Glutamatergic neuron (in vitro differentiated cells): ENCODE measurements at regions not wholly inside any gene's neighbourhood (a gene's known extent, or its start where the extent isn't known, plus 50 kb on each side); places are given as distances from the start of the nearest gene placed in this dataset.

Experiments used
- DNase-seq: peaks from one replicate; pipeline ENCODE4 v3.0.0; 2022
- H3K27ac Mint-ChIP-seq: one replicate; pipeline ENCODE4 v1.8.0; 2020; ENCODE audit warnings: mild to moderate bottlenecking, mixed read lengths, inconsistent platforms; ENCODE audit not compliant: unreplicated experiment
- H3K27me3 Mint-ChIP-seq: one replicate; pipeline ENCODE4 v1.8.0; 2020; ENCODE audit warnings: mild to moderate bottlenecking, moderate library complexity, mixed read lengths, inconsistent platforms; ENCODE audit not compliant: unreplicated experiment
- H3K36me3 Mint-ChIP-seq: one replicate; pipeline ENCODE4 v1.8.0; 2020; ENCODE audit warnings: mild to moderate bottlenecking, mixed read lengths, inconsistent platforms; ENCODE audit not compliant: unreplicated experiment
- H3K4me1 Mint-ChIP-seq: one replicate; pipeline ENCODE4 v1.8.0; 2020; ENCODE audit warnings: mild to moderate bottlenecking, low read depth, mixed read lengths, inconsistent platforms; ENCODE audit not compliant: unreplicated experiment
- H3K4me3 Mint-ChIP-seq: one replicate; pipeline ENCODE4 v1.8.0; 2020; ENCODE audit warnings: mild to moderate bottlenecking, mixed read lengths, inconsistent platforms; ENCODE audit not compliant: unreplicated experiment
- H3K9me3 Mint-ChIP-seq: one replicate; pipeline ENCODE4 v1.8.0; 2020; ENCODE audit warnings: mild to moderate bottlenecking, moderate library complexity, mixed read lengths, inconsistent platforms; ENCODE audit not compliant: unreplicated experiment
- TF ChIP-seq, protein P1 (sequence below): fragments of 200-600 bp; sonication (generic); IDR thresholded peaks from one replicate; pipeline ENCODE4 v1.5.0; 2021; ENCODE audit not compliant: partially characterized antibody, unreplicated experiment

DNA sequence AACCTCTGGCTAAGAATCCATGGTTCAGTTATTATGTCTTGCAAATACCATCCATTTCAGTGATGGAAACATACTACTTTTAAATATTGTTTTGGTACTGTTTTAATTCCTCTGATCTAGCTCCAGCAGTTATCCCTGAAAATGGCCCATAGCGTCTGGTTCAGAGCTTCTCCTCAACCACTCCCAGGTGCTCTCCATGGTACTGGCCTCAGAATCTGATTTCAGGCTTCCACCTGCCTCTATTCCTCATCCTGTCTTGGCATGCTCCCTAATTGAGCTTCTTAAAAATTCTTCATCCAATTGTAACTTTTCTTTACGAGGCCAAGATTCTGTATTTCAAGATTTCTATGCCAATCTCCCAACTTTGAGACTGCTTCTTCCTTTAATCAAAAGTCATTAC lies 236.3 kb downstream of the HTR7 start:
- H3K27me3 Mint-ChIP-seq, result peaks cover 1% of the 10 kb centered on the region
- H3K27ac Mint-ChIP-seq, result no peak overlapping the region
- H3K36me3 Mint-ChIP-seq, result no peaks in the 10 kb centered on the region
- no peaks in the 10 kb centered on the region for H3K9me3 Mint-ChIP-seq
- no peak overlapping the region for H3K4me3 Mint-ChIP-seq
- no peak for DNase-seq
- TF ChIP-seq, protein P1, sequence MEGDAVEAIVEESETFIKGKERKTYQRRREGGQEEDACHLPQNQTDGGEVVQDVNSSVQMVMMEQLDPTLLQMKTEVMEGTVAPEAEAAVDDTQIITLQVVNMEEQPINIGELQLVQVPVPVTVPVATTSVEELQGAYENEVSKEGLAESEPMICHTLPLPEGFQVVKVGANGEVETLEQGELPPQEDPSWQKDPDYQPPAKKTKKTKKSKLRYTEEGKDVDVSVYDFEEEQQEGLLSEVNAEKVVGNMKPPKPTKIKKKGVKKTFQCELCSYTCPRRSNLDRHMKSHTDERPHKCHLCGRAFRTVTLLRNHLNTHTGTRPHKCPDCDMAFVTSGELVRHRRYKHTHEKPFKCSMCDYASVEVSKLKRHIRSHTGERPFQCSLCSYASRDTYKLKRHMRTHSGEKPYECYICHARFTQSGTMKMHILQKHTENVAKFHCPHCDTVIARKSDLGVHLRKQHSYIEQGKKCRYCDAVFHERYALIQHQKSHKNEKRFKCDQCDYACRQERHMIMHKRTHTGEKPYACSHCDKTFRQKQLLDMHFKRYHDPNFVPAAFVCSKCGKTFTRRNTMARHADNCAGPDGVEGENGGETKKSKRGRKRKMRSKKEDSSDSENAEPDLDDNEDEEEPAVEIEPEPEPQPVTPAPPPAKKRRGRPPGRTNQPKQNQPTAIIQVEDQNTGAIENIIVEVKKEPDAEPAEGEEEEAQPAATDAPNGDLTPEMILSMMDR, result no peak
- H3K4me1 Mint-ChIP-seq, result no peaks in the 10 kb centered on the region

DNA sequence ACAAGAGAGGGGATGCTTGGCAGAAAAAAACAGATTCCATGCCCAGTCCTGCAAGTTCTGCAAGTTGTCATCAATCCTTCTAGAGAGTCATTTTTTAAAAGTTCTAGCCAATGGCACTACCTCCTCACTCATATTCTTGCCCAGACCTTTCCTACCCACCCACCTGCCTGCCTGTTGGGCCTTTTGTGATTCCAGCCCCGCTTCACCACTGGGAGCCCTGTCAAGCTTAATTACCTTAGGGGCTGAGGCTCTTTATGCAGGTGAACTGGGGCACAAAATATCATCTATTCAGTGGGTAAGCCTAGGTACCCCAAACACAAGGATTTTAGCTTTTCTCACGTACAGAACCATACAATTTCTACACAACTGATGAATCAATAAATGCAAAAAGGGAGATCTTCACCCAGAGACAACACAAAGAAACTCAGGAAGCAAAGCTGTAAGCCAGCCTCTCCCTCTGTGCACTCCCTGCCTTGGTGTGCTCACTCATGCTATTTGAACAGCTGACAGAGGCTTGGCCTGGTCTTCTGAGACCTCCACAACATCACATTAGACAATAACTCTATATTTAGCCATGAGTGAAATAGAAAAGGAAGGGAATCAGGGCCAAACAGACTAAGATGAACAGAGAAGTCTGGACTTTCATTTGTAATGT lies 222.6 kb downstream of the HTR7 start:
- DNase-seq, result no peak
- no peaks in the 10 kb centered on the region for H3K9me3 Mint-ChIP-seq
- H3K36me3 Mint-ChIP-seq, result no peaks in the 10 kb centered on the region
- H3K4me1 Mint-ChIP-seq, result peaks cover 3% of the 10 kb centered on the region
- no peak overlapping the region for H3K4me3 Mint-ChIP-seq
- no peaks in the 10 kb centered on the region for H3K27me3 Mint-ChIP-seq
- TF ChIP-seq, protein P1, result no peak
- no peak overlapping the region for H3K27ac Mint-ChIP-seq

DNA sequence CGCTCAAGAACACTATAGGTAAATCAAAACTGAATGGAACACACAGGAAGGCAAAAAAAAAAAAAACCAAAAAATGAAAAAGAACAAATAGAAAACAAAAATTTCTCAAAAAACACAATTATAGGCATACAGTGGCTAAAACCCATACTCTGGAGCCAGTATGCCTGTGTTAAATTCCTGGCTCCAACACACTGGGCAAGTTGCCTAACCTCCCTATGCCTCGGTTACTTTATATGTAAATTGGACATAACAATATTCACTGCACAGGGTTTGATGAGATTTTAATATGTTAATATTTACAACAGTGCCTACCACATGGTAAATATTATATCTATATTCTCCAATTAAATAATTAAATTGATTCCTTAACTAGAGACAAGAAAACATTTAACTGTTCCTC lies 217.1 kb downstream of the HTR7 start:
- H3K36me3 Mint-ChIP-seq, result no peaks in the 10 kb centered on the region
- no peaks in the 10 kb centered on the region for H3K9me3 Mint-ChIP-seq
- no peak overlapping the region for H3K27ac Mint-ChIP-seq
- H3K27me3 Mint-ChIP-seq, result no peaks in the 10 kb centered on the region
- DNase-seq, result no peak
- peaks cover 7% of the 10 kb centered on the region for H3K4me1 Mint-ChIP-seq
- H3K4me3 Mint-ChIP-seq, result no peak overlapping the region
- TF ChIP-seq, protein P1, result no peak

GRCh38 chr10:90641731-90642130 lies 216.1 kb downstream of the HTR7 start:
- no peak for DNase-seq
- peaks cover 7% of the 10 kb centered on the region for H3K4me1 Mint-ChIP-seq
- H3K27me3 Mint-ChIP-seq, result no peaks in the 10 kb centered on the region
- H3K9me3 Mint-ChIP-seq, result no peaks in the 10 kb centered on the region
- TF ChIP-seq, protein P1, result no peak
- no peaks in the 10 kb centered on the region for H3K36me3 Mint-ChIP-seq
- no peak overlapping the region for H3K4me3 Mint-ChIP-seq
- no peak overlapping the region for H3K27ac Mint-ChIP-seq

DNA sequence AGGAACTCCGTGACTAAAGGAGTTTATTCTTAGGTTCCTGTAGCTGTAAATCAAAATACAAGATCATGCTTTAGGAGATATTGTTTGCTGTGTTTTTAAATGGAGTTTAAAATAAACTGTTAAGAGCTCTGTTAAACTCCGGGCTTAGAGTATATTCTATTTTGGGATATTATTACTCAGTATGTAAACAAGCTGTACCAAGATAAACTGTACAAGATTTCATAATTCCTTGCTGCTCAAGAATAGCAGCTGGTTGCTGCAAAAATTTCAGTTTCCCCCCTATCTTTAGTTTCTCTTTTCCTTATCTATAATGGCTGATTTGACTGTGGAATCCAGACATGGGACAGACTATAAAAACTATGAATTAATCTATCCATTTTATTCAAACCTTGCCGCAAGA lies 215.7 kb downstream of the HTR7 start:
- TF ChIP-seq, protein P1, result no peak

More for the DNA sequence above, 215.7 kb downstream of the HTR7 start:
- Mint-ChIP-seq H3K9me3 (no peaks in the 10 kb centered on the region), H3K4me3 (no peak overlapping the region), H3K4me1 (peaks cover 7% of the 10 kb centered on the region), H3K36me3 (no peaks in the 10 kb centered on the region), H3K27ac (no peak overlapping the region), H3K27me3 (no peaks in the 10 kb centered on the region)
- no peak for DNase-seq
